ENCODE measurements at regions not wholly inside any gene's neighbourhood (a gene's known extent, or its start where the extent isn't known, plus 50 kb on each side); places are given as distances from the start of the nearest gene placed in this dataset.

DNA sequence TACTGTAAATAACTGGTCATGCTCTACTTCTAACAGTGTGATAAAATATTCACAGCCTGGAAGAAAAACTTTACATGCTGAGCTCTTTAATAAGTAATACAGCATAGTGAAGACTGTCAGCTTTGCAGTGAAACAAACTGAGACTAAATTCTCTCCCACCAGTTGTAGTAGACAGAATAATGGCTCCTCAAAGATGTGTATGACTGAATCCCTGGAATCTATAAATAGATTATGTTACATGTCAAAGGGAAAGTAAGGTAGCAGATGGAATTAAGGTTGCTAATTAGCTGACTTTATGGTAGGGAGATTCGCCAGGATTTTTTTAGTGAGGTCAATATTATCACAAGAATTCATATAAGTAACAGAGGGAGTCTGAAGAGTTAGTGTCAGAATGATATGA is 609.5 kb upstream of the VRK2 start:
- Histone ChIP-seq H3K27me3 (replicated peaks in 1 of 4; ENCODE audit: control insufficient read depth in 3 of 4, extremely low read depth in 1 of 4, insufficient read depth in 3 of 4, low read length in 3 of 4) (no peaks in the 10 kb centered on the region), H4K91ac (replicated peaks; ENCODE audit: insufficient read length, low read length) (no peak overlapping the region), H3K27ac (ENCODE audit: low read depth, low read length) (no peak overlapping the region), H2AK5ac (ENCODE audit: low read depth, low read length) (no peak overlapping the region), H3K9me3 (ENCODE audit: insufficient read depth in 2 of 2, low read depth in 1 of 2, low read length in 1 of 2) (no peaks in the 10 kb centered on the region), H3K56ac (replicated peaks; ENCODE audit: insufficient read length, low read depth, low read length) (no peak overlapping the region), H3K14ac (ENCODE audit: insufficient read length) (no peak overlapping the region), H2AFZ (ENCODE audit: low read length) (no peak overlapping the region), H3K79me2 (ENCODE audit: control insufficient read depth in 1 of 2, insufficient read depth in 2 of 2, low read length in 2 of 2) (no peaks in the 10 kb centered on the region), H3K4ac (replicated peaks; ENCODE audit: insufficient read length, low read depth, low read length) (no peak overlapping the region), H3K36me3 (ENCODE audit: control insufficient read depth in 2 of 4, insufficient read depth in 4 of 4, low read length in 3 of 4) (no peaks in the 10 kb centered on the region), H2BK5ac (ENCODE audit: low read depth, low read length) (no peak overlapping the region), H2BK15ac (ENCODE audit: low read length) (no peak overlapping the region), H4K5ac (ENCODE audit: insufficient read length, low read depth, low read length) (no peak overlapping the region), H4K20me1 (replicated peaks in 1 of 2; ENCODE audit: control insufficient read depth in 1 of 2, insufficient read depth in 2 of 2, low read length in 2 of 2) (no peaks in the 10 kb centered on the region), H3K18ac (ENCODE audit: extremely low read depth, low read length) (no peak overlapping the region), H3K23me2 (ENCODE audit: low read depth, low read length) (no peaks in the 10 kb centered on the region), H2BK20ac (ENCODE audit: low read length) (no peak overlapping the region), H3K4me2 (ENCODE audit: insufficient read depth in 1 of 2, low read depth in 2 of 2, low read length in 2 of 2) (no peak overlapping the region), H2BK120ac (replicated peaks; ENCODE audit: low read depth, low read length) (no peak overlapping the region), H3K79me1 (ENCODE audit: low read depth, low read length) (no peaks in the 10 kb centered on the region), H3K23ac (ENCODE audit: insufficient read length) (no peak overlapping the region), H4K8ac (ENCODE audit: extremely low read depth, insufficient read depth, low read length) (no peak overlapping the region), H3K9ac (replicated peaks in 1 of 4; ENCODE audit: extremely low read depth in 1 of 4, low read depth in 3 of 4, low read length in 3 of 4) (no peak overlapping the region), H3K4me3 (ENCODE audit: extremely low read depth in 1 of 4, insufficient read depth in 2 of 4, low read depth in 3 of 4, low read length in 4 of 4) (no peak overlapping the region), H2BK12ac (ENCODE audit: low read depth, low read length) (no peak overlapping the region), H3K4me1 (replicated peaks in 1 of 4; ENCODE audit: control insufficient read depth in 3 of 4, insufficient read depth in 4 of 4, low read length in 3 of 4) (no peaks in the 10 kb centered on the region)
- no peak for DNase-seq (ENCODE audit: low read depth in 1 of 2, low spot score in 2 of 2)
- POLR2A ChIA-PET (ENCODE audit: partially characterized antibody), result no interaction called here
- FAIRE-seq, result no peak
- TF ChIP-seq SUZ12 (IDR thresholded peaks at IDR 0.05; ENCODE audit: low read length), result no peak
- TF ChIP-seq RXRA (IDR thresholded peaks at IDR 0.05; ENCODE audit: insufficient read depth, low read depth, low read length), result no peak
- TF ChIP-seq POLR2A (IDR thresholded peaks at IDR 0.05; ENCODE audit: control extremely low read depth in 1 of 2, low read depth in 2 of 2, low read length in 2 of 2), result no peak
- no peak for TF ChIP-seq MAX (IDR thresholded peaks at IDR 0.05)
- TF ChIP-seq, protein P1, sequence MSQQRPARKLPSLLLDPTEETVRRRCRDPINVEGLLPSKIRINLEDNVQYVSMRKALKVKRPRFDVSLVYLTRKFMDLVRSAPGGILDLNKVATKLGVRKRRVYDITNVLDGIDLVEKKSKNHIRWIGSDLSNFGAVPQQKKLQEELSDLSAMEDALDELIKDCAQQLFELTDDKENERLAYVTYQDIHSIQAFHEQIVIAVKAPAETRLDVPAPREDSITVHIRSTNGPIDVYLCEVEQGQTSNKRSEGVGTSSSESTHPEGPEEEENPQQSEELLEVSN (IDR thresholded peaks at IDR 0.05), result no peak
- no peak for TF ChIP-seq SIN3A (conservative IDR thresholded peaks at IDR 0.05 in 1 of 2, IDR thresholded peaks at IDR 0.05 in 1 of 2; ENCODE audit: low read depth in 1 of 2, low read length in 2 of 2)
- TF ChIP-seq NANOG (IDR thresholded peaks at IDR 0.05; ENCODE audit: insufficient read depth, low read depth, low read length, poor library complexity, severe bottlenecking), result no peak
- no peak for TF ChIP-seq HDAC2 (IDR thresholded peaks at IDR 0.05; ENCODE audit: borderline replicate concordance in 1 of 2, low read depth in 2 of 2, low read length in 2 of 2)
- TF ChIP-seq GABPA (IDR thresholded peaks at IDR 0.05; ENCODE audit: borderline replicate concordance, insufficient read depth, low read length), result no peak
- 91% methylated on average over 1 of the region's 1 CpG; no CpG with 5 or more reads in 1 of the 2 experiments for WGBS, 2 experiments (ENCODE audit: extremely low coverage in 1 of 2, insufficient coverage in 1 of 2, insufficient read length in 1 of 2, insufficient replicate concordance in 2 of 2, low coverage in 1 of 2, low lambda C conversion rate in 2 of 2, missing lambda C conversion rate in 1 of 2)
- CTCF ChIA-PET (ENCODE audit: partially characterized antibody), result interaction anchor here (0.7 kb wide), 2 partner anchors 19 to 470 kb away, joined by 3 read pairs; no protein-coding TSS in a partner anchor

Measured in H1 (cell line).